GM23338 (cell line): ENCODE measurements at regions not wholly inside any gene's neighbourhood (a gene's known extent, or its start where the extent isn't known, plus 50 kb on each side); places are given as distances from the start of the nearest gene placed in this dataset.

Source experiments
- ATAC-seq: fragments of 200-7000 bp; cut with Tn5 transposase; 3 replicates; pipeline ENCODE4 v1.9.1; 2020
- DNase-seq: peaks from one replicate; pipeline ENCODE4 v3.0.0-alpha.2; 2015; ENCODE audit warnings: low spot score
- H2AFZ ChIP-seq: fragments of 200-600 bp; sonication (generic); 2 replicates; pipeline ENCODE4 v1.8.0; 2016; ENCODE audit warnings: antibody characterized with exemption, mild to moderate bottlenecking, moderate library complexity
- H3F3A ChIP-seq: fragments of 200-600 bp; sonication (generic); replicated peaks from 2 replicates; pipeline ENCODE4 v1.8.0; 2017; ENCODE audit warnings: antibody characterized with exemption, mixed run types, low read depth
- H3K27ac ChIP-seq: fragments of 200-600 bp; sonication (generic); 2 replicates; pipeline ENCODE4 v1.6.1; 2016; ENCODE audit warnings: low read depth
- H3K27me3 ChIP-seq: fragments of 200-600 bp; sonication (generic); 2 replicates; pipeline ENCODE4 v1.8.0; 2016; ENCODE audit warnings: mild to moderate bottlenecking, mixed run types, moderate library complexity; ENCODE audit not compliant: insufficient read depth
- H3K36me3 ChIP-seq: fragments of 200-600 bp; sonication (generic); 2 replicates; pipeline ENCODE4 v1.8.0; 2016; ENCODE audit warnings: mild to moderate bottlenecking; ENCODE audit not compliant: insufficient read depth
- H3K4me1 ChIP-seq: fragments of 200-600 bp; sonication (generic); 2 replicates; pipeline ENCODE4 v1.8.0; 2016; ENCODE audit warnings: mild to moderate bottlenecking, moderate library complexity; ENCODE audit not compliant: insufficient read depth
- H3K4me2 ChIP-seq: fragments of 200-600 bp; sonication (generic); 2 replicates; pipeline ENCODE4 v1.7.1; 2017; ENCODE audit warnings: mixed run types
- H3K4me3 ChIP-seq: fragments of 200-600 bp; sonication (generic); 2 replicates; pipeline ENCODE4 v1.6.1; 2016; ENCODE audit warnings: mixed run types
- H3K79me2 ChIP-seq: fragments of 200-600 bp; sonication (generic); replicated peaks from 2 replicates; pipeline ENCODE4 v1.8.0; 2017; ENCODE audit warnings: mild to moderate bottlenecking; ENCODE audit not compliant: insufficient read depth
- H3K9me2 ChIP-seq: fragments of 200-600 bp; sonication (generic); 2 replicates; pipeline ENCODE4 v1.8.0; 2017; ENCODE audit not compliant: insufficient read depth
- H4K20me1 ChIP-seq: fragments of 200-600 bp; sonication (generic); replicated peaks from 2 replicates; pipeline ENCODE4 v1.8.0; 2017; ENCODE audit warnings: mild to moderate bottlenecking; ENCODE audit not compliant: insufficient read depth
- H3K27ac Mint-ChIP-seq: 2 replicates; pipeline ENCODE4 v1.8.0; 2020; ENCODE audit warnings: inconsistent platforms, mild to moderate bottlenecking, moderate library complexity, mixed read lengths
- H3K27me3 Mint-ChIP-seq: 3 replicates; pipeline ENCODE4 v1.8.0; 2022; ENCODE audit warnings: low read depth, mild to moderate bottlenecking, moderate library complexity, mixed read lengths, inconsistent platforms; ENCODE audit not compliant: insufficient read depth, poor library complexity
- H3K36me3 Mint-ChIP-seq: 3 replicates; pipeline ENCODE4 v1.8.0; 2021; ENCODE audit warnings: low read depth, mild to moderate bottlenecking, inconsistent platforms, moderate library complexity, mixed read lengths
- H3K4me1 Mint-ChIP-seq: 3 replicates; pipeline ENCODE4 v1.8.0; 2020; ENCODE audit warnings: mild to moderate bottlenecking, inconsistent platforms, mixed read lengths
- H3K4me3 Mint-ChIP-seq: 3 replicates; pipeline ENCODE4 v1.8.0; 2021; ENCODE audit warnings: moderate library complexity, mild to moderate bottlenecking, inconsistent platforms, mixed read lengths
- H3K9me3 Mint-ChIP-seq: 3 replicates; pipeline ENCODE4 v1.8.0; 2020; ENCODE audit warnings: moderate library complexity, mild to moderate bottlenecking, inconsistent platforms, mixed read lengths
- CREB1 ChIP-seq: fragments of 250-450 bp; sonication (Bioruptor Pico); IDR thresholded peaks from 2 replicates; pipeline ENCODE4 v1.5.0; 2020; ENCODE audit warnings: low read depth, mild to moderate bottlenecking, moderate library complexity
- ETS1 ChIP-seq: IDR thresholded peaks from 2 replicates; pipeline ENCODE4 v1.6.1; 2016; ENCODE audit warnings: antibody characterized with exemption
- EZH2 ChIP-seq: fragments of 200-600 bp; sonication (generic); IDR thresholded peaks from one replicate; pipeline ENCODE4 v1.8.0; 2017; ENCODE audit warnings: antibody characterized with exemption, mild to moderate bottlenecking, low read depth; ENCODE audit not compliant: unreplicated experiment
- EZH2phosphoT487 ChIP-seq: fragments of 200-600 bp; sonication (generic); IDR thresholded peaks from one replicate; pipeline ENCODE4 v1.8.1; 2018; ENCODE audit warnings: antibody characterized with exemption; ENCODE audit not compliant: unreplicated experiment
- POLR2AphosphoS5 ChIP-seq: IDR thresholded peaks from 2 replicates; pipeline ENCODE4 v1.6.1; 2016; ENCODE audit warnings: antibody characterized with exemption, low read depth
- REST ChIP-seq: IDR thresholded peaks from one replicate; pipeline ENCODE4 v1.6.1; 2018; ENCODE audit warnings: antibody characterized with exemption; ENCODE audit not compliant: unreplicated experiment
- ZNF462 ChIP-seq: fragments of 250-450 bp; sonication (Bioruptor Pico); IDR thresholded peaks from 2 replicates; pipeline ENCODE4 v1.5.0; 2020; ENCODE audit warnings: mild to moderate bottlenecking, moderate library complexity
- TF ChIP-seq, protein P1 (sequence below), 2 experiments: fragments of 200-600 bp in 1 of 2; sonication (generic) in 1 of 2; conservative IDR thresholded peaks; 2 replicates each; pipeline versions ENCODE4 v1.5.1 to v1.6.1; 2016 to 2017; ENCODE audit warnings: antibody characterized with exemption in 2 of 2, low read depth in 2 of 2, mild to moderate bottlenecking in 2 of 2, moderate library complexity in 1 of 2

GRCh38 chr1:29931477-29932175 lies 695.3 kb downstream of the PTPRU start:
- H3K9me2 ChIP-seq: peaks cover 6% of the 10 kb centered on the region; the same call in 1 of the 2 replicates
- Mint-ChIP-seq H3K4me1 (peaks cover 42% of the 10 kb centered on the region), H3K9me3 (no peaks in the 10 kb centered on the region), H3K36me3 (no peaks in the 10 kb centered on the region), H3K27ac (no peak overlapping the region), H3K4me3 (no peak overlapping the region), H3K27me3 (peaks cover 5% of the 10 kb centered on the region)
- H2AFZ ChIP-seq: peak overlapping the region; percentile 83; the same call in 1 of the 2 replicates
- H3K79me2 ChIP-seq: no peaks in the 10 kb centered on the region
- H3K4me1 ChIP-seq: peaks cover 14% of the 10 kb centered on the region; the same call in 1 of the 2 replicates
- TF ChIP-seq POLR2AphosphoS5 (no peak), EZH2phosphoT487 (no peak), ZNF462 (CRISPR knock-in tag) (no peak), REST (no peak), CREB1 (CRISPR knock-in tag) (no peak), ETS1 (no peak), EZH2 (no peak)
- TF ChIP-seq, protein P1, sequence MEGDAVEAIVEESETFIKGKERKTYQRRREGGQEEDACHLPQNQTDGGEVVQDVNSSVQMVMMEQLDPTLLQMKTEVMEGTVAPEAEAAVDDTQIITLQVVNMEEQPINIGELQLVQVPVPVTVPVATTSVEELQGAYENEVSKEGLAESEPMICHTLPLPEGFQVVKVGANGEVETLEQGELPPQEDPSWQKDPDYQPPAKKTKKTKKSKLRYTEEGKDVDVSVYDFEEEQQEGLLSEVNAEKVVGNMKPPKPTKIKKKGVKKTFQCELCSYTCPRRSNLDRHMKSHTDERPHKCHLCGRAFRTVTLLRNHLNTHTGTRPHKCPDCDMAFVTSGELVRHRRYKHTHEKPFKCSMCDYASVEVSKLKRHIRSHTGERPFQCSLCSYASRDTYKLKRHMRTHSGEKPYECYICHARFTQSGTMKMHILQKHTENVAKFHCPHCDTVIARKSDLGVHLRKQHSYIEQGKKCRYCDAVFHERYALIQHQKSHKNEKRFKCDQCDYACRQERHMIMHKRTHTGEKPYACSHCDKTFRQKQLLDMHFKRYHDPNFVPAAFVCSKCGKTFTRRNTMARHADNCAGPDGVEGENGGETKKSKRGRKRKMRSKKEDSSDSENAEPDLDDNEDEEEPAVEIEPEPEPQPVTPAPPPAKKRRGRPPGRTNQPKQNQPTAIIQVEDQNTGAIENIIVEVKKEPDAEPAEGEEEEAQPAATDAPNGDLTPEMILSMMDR (conservative IDR thresholded peaks at IDR 0.05; ENCODE audit: low read depth in 2 of 2): no peak
- H4K20me1 ChIP-seq: no peaks in the 10 kb centered on the region
- H3K36me3 ChIP-seq: no peaks in the 10 kb centered on the region
- H3F3A ChIP-seq: no peaks in the 10 kb centered on the region
- ATAC-seq (peak; percentile 46), DNase-seq (no peak)
- no peaks in the 10 kb centered on the region for H3K27me3 ChIP-seq
- no peak overlapping the region for H3K27ac ChIP-seq
- no peak overlapping the region for H3K4me2 ChIP-seq
- no peak overlapping the region for H3K4me3 ChIP-seq
